H1 (cell line): ENCODE measurements at regions not wholly inside any gene's neighbourhood (a gene's known extent, or its start where the extent isn't known, plus 50 kb on each side); places are given as distances from the start of the nearest gene placed in this dataset.

ENCODE experiments used
- CTCF ChIA-PET: fragments of 300-600 bp; sonication (Branson Sonifier 250); formaldehyde crosslinking; loops from one replicate; lab custom pipeline; 2021; ENCODE audit not compliant: partially characterized antibody; lab: Charles Lee
- POLR2A ChIA-PET: fragments of 300-600 bp; sonication (Branson Sonifier 250); formaldehyde crosslinking; loops from one replicate; lab custom pipeline; 2021; ENCODE audit warnings: inconsistent platforms; ENCODE audit not compliant: partially characterized antibody; lab: Charles Lee
- DNase-seq, 2 experiments: peaks; one replicate each; pipeline versions ENCODE4 v3.0.0 to v3.0.0-alpha.2; 2010 to 2022; ENCODE audit warnings: low spot score in 2 of 2, low read depth in 1 of 2, mixed read lengths in 1 of 2
- FAIRE-seq: peaks from 2 replicates; lab custom pipeline; 2011; peaks lifted over from hg19 to GRCh38; lab: Jason Lieb, UNC
- H2AFZ ChIP-seq: 2 replicates; pipeline ENCODE4 v1.8.1; 2012; ENCODE audit warnings: low read length, inconsistent platforms
- H2AK5ac ChIP-seq: 2 replicates; pipeline ENCODE4 v1.6.1; 2013; ENCODE audit warnings: low read depth, low read length
- H2BK120ac ChIP-seq: replicated peaks from 2 replicates; pipeline ENCODE3; 2013; ENCODE audit warnings: low read depth, low read length, inconsistent platforms
- H2BK12ac ChIP-seq: 2 replicates; pipeline ENCODE4 v1.6.1; 2013; ENCODE audit warnings: low read depth, low read length
- H2BK15ac ChIP-seq: 2 replicates; pipeline ENCODE4 v1.6.1; 2013; ENCODE audit warnings: low read length
- H2BK20ac ChIP-seq: 2 replicates; pipeline ENCODE4 v1.6.1; 2013; ENCODE audit warnings: low read length
- H2BK5ac ChIP-seq: 2 replicates; pipeline ENCODE4 v1.6.1; 2013; ENCODE audit warnings: low read depth, low read length
- H3K14ac ChIP-seq: 2 replicates; pipeline ENCODE4 v1.6.1; 2013; ENCODE audit warnings: inconsistent platforms; ENCODE audit not compliant: insufficient read length
- H3K18ac ChIP-seq: 2 replicates; pipeline ENCODE4 v1.6.1; 2013; ENCODE audit warnings: low read length; ENCODE audit errors: extremely low read depth
- H3K23ac ChIP-seq: 2 replicates; pipeline ENCODE4 v1.6.1; 2013; ENCODE audit warnings: inconsistent platforms; ENCODE audit not compliant: insufficient read length
- H3K23me2 ChIP-seq: 2 replicates; pipeline ENCODE4 v1.6.1; 2013; ENCODE audit warnings: low read depth, low read length
- H3K27ac ChIP-seq: 2 replicates; pipeline ENCODE4 v1.6.1; 2011; ENCODE audit warnings: low read depth, low read length, inconsistent platforms
- H3K27me3 ChIP-seq, 4 experiments: replicated peaks in 1 of 4; 1 replicate in 1 of 4; 2 replicates in 3 of 4; pipeline versions ENCODE4 v1.6.1 to v1.8.1; 2011 to 2013; ENCODE audit warnings: low read length in 3 of 4, mild to moderate bottlenecking in 3 of 4, inconsistent platforms in 2 of 4, mixed read lengths in 2 of 4, moderate library complexity in 1 of 4; ENCODE audit not compliant: control insufficient read depth in 3 of 4, insufficient read depth in 3 of 4; ENCODE audit errors: extremely low read depth in 1 of 4
- H3K36me3 ChIP-seq, 4 experiments: 2 replicates each; pipeline versions ENCODE4 v1.6.1 to v1.8.1; 2011 to 2013; ENCODE audit warnings: mild to moderate bottlenecking in 4 of 4, low read length in 3 of 4, moderate library complexity in 2 of 4, control low read depth in 1 of 4, inconsistent platforms in 1 of 4; ENCODE audit not compliant: insufficient read depth in 4 of 4, control insufficient read depth in 2 of 4
- H3K4ac ChIP-seq: replicated peaks from 2 replicates; pipeline ENCODE3; 2013; ENCODE audit warnings: low read length, low read depth, mixed read lengths, inconsistent platforms; ENCODE audit not compliant: insufficient read length
- H3K4me1 ChIP-seq, 4 experiments: replicated peaks in 1 of 4; 1 replicate in 1 of 4; 2 replicates in 3 of 4; pipeline versions ENCODE4 v1.6.1 to v1.8.1; 2011 to 2013; ENCODE audit warnings: low read length in 3 of 4, inconsistent platforms in 2 of 4, mixed read lengths in 1 of 4; ENCODE audit not compliant: insufficient read depth in 4 of 4, control insufficient read depth in 3 of 4
- H3K4me2 ChIP-seq, 2 experiments: 2 replicates each; pipeline versions ENCODE4 v1.6.1 to v1.8.1; 2011 to 2013; ENCODE audit warnings: low read depth in 2 of 2, low read length in 2 of 2, control low read depth in 1 of 2, inconsistent platforms in 1 of 2, mild to moderate bottlenecking in 1 of 2; ENCODE audit not compliant: insufficient read depth in 1 of 2
- H3K4me3 ChIP-seq, 4 experiments: fragments of 200-600, 300-600 bp in 1 of 4; sonication (generic), shearing (Covaris generic), sonication (Bioruptor Twin) in 1 of 4; 2 replicates each; pipeline versions ENCODE4 v1.5.1 to v1.8.1; 2011 to 2016; ENCODE audit warnings: low read length in 4 of 4, low read depth in 3 of 4, control low read depth in 2 of 4, inconsistent platforms in 2 of 4, mild to moderate bottlenecking in 2 of 4, mixed read lengths in 1 of 4, moderate library complexity in 1 of 4; ENCODE audit not compliant: insufficient read depth in 2 of 4; ENCODE audit errors: extremely low read depth in 1 of 4
- H3K56ac ChIP-seq: replicated peaks from 2 replicates; pipeline ENCODE3; 2013; ENCODE audit warnings: low read depth, mild to moderate bottlenecking, mixed read lengths, low read length, inconsistent platforms; ENCODE audit not compliant: insufficient read length
- H3K79me1 ChIP-seq: 2 replicates; pipeline ENCODE4 v1.6.1; 2013; ENCODE audit warnings: low read depth, low read length, control low read depth
- H3K79me2 ChIP-seq, 2 experiments: 2 replicates each; pipeline versions ENCODE4 v1.6.1 to v1.8.1; 2012 to 2013; ENCODE audit warnings: low read length in 2 of 2, mild to moderate bottlenecking in 2 of 2, inconsistent platforms in 1 of 2; ENCODE audit not compliant: insufficient read depth in 2 of 2, control insufficient read depth in 1 of 2
- H3K9ac ChIP-seq, 4 experiments: replicated peaks in 1 of 4; 1 replicate in 1 of 4; 2 replicates in 3 of 4; pipeline versions ENCODE4 v1.6.1 to v1.8.1; 2011 to 2013; ENCODE audit warnings: low read depth in 3 of 4, low read length in 3 of 4, control low read depth in 2 of 4, mild to moderate bottlenecking in 2 of 4, moderate library complexity in 2 of 4, inconsistent platforms in 1 of 4; ENCODE audit errors: extremely low read depth in 1 of 4
- H3K9me3 ChIP-seq, 2 experiments: 2 replicates each; pipeline versions ENCODE4 v1.6.1 to v1.8.1; 2012 to 2013; ENCODE audit warnings: mild to moderate bottlenecking in 2 of 2, moderate library complexity in 2 of 2, control low read depth in 1 of 2, inconsistent platforms in 1 of 2, low read depth in 1 of 2, low read length in 1 of 2, mixed read lengths in 1 of 2; ENCODE audit not compliant: insufficient read depth in 2 of 2
- H4K20me1 ChIP-seq, 2 experiments: replicated peaks in 1 of 2; 2 replicates each; pipeline versions ENCODE3 to v1.8.1; 2011 to 2013; ENCODE audit warnings: inconsistent platforms in 2 of 2, low read length in 2 of 2, mild to moderate bottlenecking in 1 of 2; ENCODE audit not compliant: insufficient read depth in 2 of 2, control insufficient read depth in 1 of 2
- H4K5ac ChIP-seq: 2 replicates; pipeline ENCODE4 v1.6.1; 2013; ENCODE audit warnings: low read length, low read depth, mixed read lengths, inconsistent platforms; ENCODE audit not compliant: insufficient read length
- H4K8ac ChIP-seq: 2 replicates; pipeline ENCODE4 v1.8.0; 2013; ENCODE audit warnings: mild to moderate bottlenecking, moderate library complexity, low read length, inconsistent platforms; ENCODE audit not compliant: insufficient read depth; ENCODE audit errors: extremely low read depth
- H4K91ac ChIP-seq: replicated peaks from 2 replicates; pipeline ENCODE3; 2013; ENCODE audit warnings: low read length, mixed read lengths, inconsistent platforms; ENCODE audit not compliant: insufficient read length
- ASH2L ChIP-seq: fragments of 200-600, 300-600 bp; sonication (generic); IDR thresholded peaks from one replicate; pipeline ENCODE4 v1.7.1; 2017; ENCODE audit warnings: low read length
- EZH2 ChIP-seq: fragments of 200-600 bp; sonication (generic); IDR thresholded peaks from 2 replicates; pipeline ENCODE4 v1.7.1; 2012; ENCODE audit warnings: low read depth, mild to moderate bottlenecking, moderate library complexity, low read length, inconsistent platforms; ENCODE audit not compliant: severe bottlenecking
- HDAC2 ChIP-seq, 2 experiments: fragments of 300-600 bp in 1 of 2; sonication (generic) in 1 of 2; IDR thresholded peaks; 2 replicates each; pipeline ENCODE4 v1.6.1; 2011 to 2012; ENCODE audit warnings: low read depth in 2 of 2, low read length in 2 of 2, mild to moderate bottlenecking in 2 of 2, moderate library complexity in 2 of 2, borderline replicate concordance in 1 of 2, inconsistent platforms in 1 of 2
- POLR2A ChIP-seq, 2 experiments: IDR thresholded peaks; 1 replicate in 1 of 2; 2 replicates in 1 of 2; pipeline ENCODE4 v1.6.1; 2011; ENCODE audit warnings: low read depth in 2 of 2, low read length in 2 of 2, mild to moderate bottlenecking in 2 of 2; ENCODE audit errors: control extremely low read depth in 1 of 2
- YY1 ChIP-seq: IDR thresholded peaks from 2 replicates; pipeline ENCODE4 v1.6.1; 2011; ENCODE audit warnings: low read depth, mild to moderate bottlenecking, low read length
- TF ChIP-seq, protein P1 (sequence below), 3 experiments: IDR thresholded peaks; 1 replicate in 2 of 3; 2 replicates in 1 of 3; pipeline versions ENCODE4 v1.5.1 to v1.6.1; 2011; ENCODE audit warnings: low read length in 3 of 3, mild to moderate bottlenecking in 3 of 3, inconsistent platforms in 2 of 3, low read depth in 1 of 3, moderate library complexity in 1 of 3; ENCODE audit not compliant: insufficient read depth in 1 of 3; ENCODE audit errors: control extremely low read depth in 1 of 3

GRCh38 chr4:53956454-53956853 is 108.0 kb downstream of the CHIC2 start:
- Histone ChIP-seq H2AK5ac (no peak overlapping the region), H4K8ac (no peak overlapping the region), H3K14ac (no peak overlapping the region), H3K4me2 (no peak overlapping the region), H3K27me3 (no peaks in the 10 kb centered on the region), H3K9me3 (no peaks in the 10 kb centered on the region), H3K27ac (no peak overlapping the region), H3K23ac (no peak overlapping the region), H3K36me3 (no peaks in the 10 kb centered on the region), H4K91ac (no peak overlapping the region), H2BK15ac (no peak overlapping the region), H3K79me1 (no peaks in the 10 kb centered on the region), H2BK120ac (no peak overlapping the region), H2BK20ac (no peak overlapping the region), H4K20me1 (peaks cover 0 to 3% of the 10 kb centered on the region in 2 experiments), H3K4me3 (no peak overlapping the region), H3K4me1 (peaks cover 0 to 4% (median 0%) of the 10 kb centered on the region in 4 experiments; a peak in 2 of 7 replicates), H3K18ac (no peak overlapping the region), H3K56ac (no peak overlapping the region), H2BK5ac (no peak overlapping the region), H3K23me2 (no peaks in the 10 kb centered on the region), H3K79me2 (no peaks in the 10 kb centered on the region), H4K5ac (no peak overlapping the region), H3K4ac (no peak overlapping the region), H2AFZ (no peak overlapping the region), H2BK12ac (no peak overlapping the region), H3K9ac (no peak overlapping the region)
- no peak for FAIRE-seq
- ChIA-PET POLR2A (no interaction called here), CTCF (no interaction called here)
- no peak for DNase-seq
- no peak for TF ChIP-seq EZH2
- TF ChIP-seq POLR2A (IDR thresholded peaks at IDR 0.05; ENCODE audit: control extremely low read depth in 1 of 2, low read depth in 2 of 2, low read length in 2 of 2): no peak
- TF ChIP-seq YY1: no peak
- TF ChIP-seq ASH2L: no peak
- TF ChIP-seq, protein P1, sequence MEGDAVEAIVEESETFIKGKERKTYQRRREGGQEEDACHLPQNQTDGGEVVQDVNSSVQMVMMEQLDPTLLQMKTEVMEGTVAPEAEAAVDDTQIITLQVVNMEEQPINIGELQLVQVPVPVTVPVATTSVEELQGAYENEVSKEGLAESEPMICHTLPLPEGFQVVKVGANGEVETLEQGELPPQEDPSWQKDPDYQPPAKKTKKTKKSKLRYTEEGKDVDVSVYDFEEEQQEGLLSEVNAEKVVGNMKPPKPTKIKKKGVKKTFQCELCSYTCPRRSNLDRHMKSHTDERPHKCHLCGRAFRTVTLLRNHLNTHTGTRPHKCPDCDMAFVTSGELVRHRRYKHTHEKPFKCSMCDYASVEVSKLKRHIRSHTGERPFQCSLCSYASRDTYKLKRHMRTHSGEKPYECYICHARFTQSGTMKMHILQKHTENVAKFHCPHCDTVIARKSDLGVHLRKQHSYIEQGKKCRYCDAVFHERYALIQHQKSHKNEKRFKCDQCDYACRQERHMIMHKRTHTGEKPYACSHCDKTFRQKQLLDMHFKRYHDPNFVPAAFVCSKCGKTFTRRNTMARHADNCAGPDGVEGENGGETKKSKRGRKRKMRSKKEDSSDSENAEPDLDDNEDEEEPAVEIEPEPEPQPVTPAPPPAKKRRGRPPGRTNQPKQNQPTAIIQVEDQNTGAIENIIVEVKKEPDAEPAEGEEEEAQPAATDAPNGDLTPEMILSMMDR (IDR thresholded peaks at IDR 0.05; ENCODE audit: control extremely low read depth in 1 of 3, insufficient read depth in 1 of 3, low read depth in 1 of 3, low read length in 3 of 3): no peak
- TF ChIP-seq HDAC2 (IDR thresholded peaks at IDR 0.05; ENCODE audit: borderline replicate concordance in 1 of 2, low read depth in 2 of 2, low read length in 2 of 2): no peak
